22Rv1 (cell line): ENCODE measurements at regions not wholly inside any gene's neighbourhood (a gene's known extent, or its start where the extent isn't known, plus 50 kb on each side); places are given as distances from the start of the nearest gene placed in this dataset.

Experiments
- ZFX ChIP-seq: fragments of 450-650 bp; IDR thresholded peaks from 2 replicates; pipeline ENCODE4 v1.6.1; 2017; ENCODE audit warnings: antibody characterized with exemption, borderline replicate concordance
- TF ChIP-seq, protein P1 (sequence below): fragments of 450-650 bp; IDR thresholded peaks from 2 replicates; pipeline ENCODE4 v1.5.1; 2017; ENCODE audit warnings: mild to moderate bottlenecking

DNA sequence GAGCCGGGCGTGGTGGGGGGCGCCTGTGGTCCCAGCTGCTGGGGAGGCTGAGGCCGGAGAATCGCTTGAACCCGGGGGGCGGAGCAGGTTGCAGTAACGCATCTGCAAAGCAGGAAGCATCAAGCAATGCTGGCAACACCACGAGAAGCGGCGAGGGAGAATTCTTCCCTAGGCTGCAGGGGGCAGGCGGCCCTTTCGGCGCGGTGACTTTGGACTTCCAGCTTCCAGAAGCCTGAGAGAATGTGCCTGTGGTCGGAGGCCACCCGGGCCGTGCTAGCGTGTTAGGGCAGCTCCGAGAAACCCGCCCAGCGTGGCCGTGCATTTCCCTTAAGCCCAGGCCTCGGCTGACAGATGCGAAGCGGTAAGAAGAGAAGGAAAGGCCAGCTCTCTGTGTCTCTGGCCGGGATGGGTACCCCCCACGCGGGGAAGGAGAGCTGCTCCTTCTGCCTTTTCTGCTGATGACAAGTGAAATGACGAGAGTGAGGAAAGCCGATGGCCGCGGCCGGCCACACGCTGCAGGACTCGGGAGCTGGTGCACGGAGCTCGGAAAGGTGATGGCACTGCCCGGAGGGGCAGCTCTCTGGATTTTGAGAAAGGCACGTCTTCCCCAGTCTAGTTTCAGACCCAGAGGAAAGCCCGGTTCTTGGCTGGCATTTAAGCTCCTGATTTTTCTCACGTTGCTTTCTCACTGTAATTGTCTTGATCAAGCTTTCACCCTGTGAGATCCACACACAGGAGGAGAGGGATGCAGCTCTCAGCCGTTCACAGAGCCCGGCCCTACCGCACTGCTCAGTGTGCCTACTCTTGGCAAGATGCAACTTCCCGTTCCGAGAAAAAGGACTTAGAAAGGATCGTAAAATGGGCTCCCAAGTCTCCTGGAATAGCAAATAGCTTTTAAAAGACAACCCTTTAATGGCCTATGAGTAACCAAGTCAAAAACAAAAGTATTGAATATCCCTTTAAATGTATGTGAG is 68.3 kb upstream of the EXOC2 start:
- TF ChIP-seq, protein P1, sequence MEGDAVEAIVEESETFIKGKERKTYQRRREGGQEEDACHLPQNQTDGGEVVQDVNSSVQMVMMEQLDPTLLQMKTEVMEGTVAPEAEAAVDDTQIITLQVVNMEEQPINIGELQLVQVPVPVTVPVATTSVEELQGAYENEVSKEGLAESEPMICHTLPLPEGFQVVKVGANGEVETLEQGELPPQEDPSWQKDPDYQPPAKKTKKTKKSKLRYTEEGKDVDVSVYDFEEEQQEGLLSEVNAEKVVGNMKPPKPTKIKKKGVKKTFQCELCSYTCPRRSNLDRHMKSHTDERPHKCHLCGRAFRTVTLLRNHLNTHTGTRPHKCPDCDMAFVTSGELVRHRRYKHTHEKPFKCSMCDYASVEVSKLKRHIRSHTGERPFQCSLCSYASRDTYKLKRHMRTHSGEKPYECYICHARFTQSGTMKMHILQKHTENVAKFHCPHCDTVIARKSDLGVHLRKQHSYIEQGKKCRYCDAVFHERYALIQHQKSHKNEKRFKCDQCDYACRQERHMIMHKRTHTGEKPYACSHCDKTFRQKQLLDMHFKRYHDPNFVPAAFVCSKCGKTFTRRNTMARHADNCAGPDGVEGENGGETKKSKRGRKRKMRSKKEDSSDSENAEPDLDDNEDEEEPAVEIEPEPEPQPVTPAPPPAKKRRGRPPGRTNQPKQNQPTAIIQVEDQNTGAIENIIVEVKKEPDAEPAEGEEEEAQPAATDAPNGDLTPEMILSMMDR: peak; percentile 25; the same call in 1 of the 2 replicates
- no peak for TF ChIP-seq ZFX
